ENCODE measurements at regions not wholly inside any gene's neighbourhood (a gene's known extent, or its start where the extent isn't known, plus 50 kb on each side); places are given as distances from the start of the nearest gene placed in this dataset.
"Not testable (repeated sequence)": the region's sequence is repeated elsewhere in the genome, so short reads cannot be mapped to it uniquely, and the experiment has no call there.

GRCh38 chr1:198947456-198947855 lies 308.6 kb downstream of the PTPRC start:
- Histone ChIP-seq H3K4me1 (ENCODE audit: control insufficient read depth in 3 of 3, insufficient read depth in 2 of 3, low read depth in 1 of 3, low read length in 2 of 3) (no peaks in the 10 kb centered on the region), H3K27ac (ENCODE audit: low read depth in 1 of 3, low read length in 2 of 3) (no peak overlapping the region), H3K4me3 (ENCODE audit: low read depth in 1 of 3, low read length in 3 of 3) (no peak overlapping the region), H3K27me3 (ENCODE audit: control insufficient read depth in 3 of 3, insufficient read depth in 3 of 3, low read length in 3 of 3) (no peaks in the 10 kb centered on the region), H3K36me3 (ENCODE audit: control insufficient read depth in 3 of 3, insufficient read depth in 2 of 3, low read depth in 1 of 3, low read length in 3 of 3) (no peaks in the 10 kb centered on the region), H3K9me3 (ENCODE audit: control insufficient read depth in 2 of 2, insufficient read depth in 1 of 2, low read depth in 1 of 2, low read length in 1 of 2) (no peaks in the 10 kb centered on the region)
- no peak for FAIRE-seq
- 74 to 84% (median 78%) methylated on average over 1 of the region's 1 CpG for WGBS, 3 donors
- no peak for DNase-seq

GRCh38 chr1:198948895-198949659 lies 310.2 kb downstream of the PTPRC start:
- H3K4me1 ChIP-seq (ENCODE audit: control insufficient read depth in 3 of 3, insufficient read depth in 2 of 3, low read depth in 1 of 3, low read length in 2 of 3): no peaks in the 10 kb centered on the region
- WGBS, 3 donors: 93 to 98% (median 98%) methylated on average over 28 of the region's 28 CpGs
- no peaks in the 10 kb centered on the region for H3K27me3 ChIP-seq (ENCODE audit: control insufficient read depth in 3 of 3, insufficient read depth in 3 of 3, low read length in 3 of 3)
- DNase-seq (no peak), FAIRE-seq (no peak)
- no peak overlapping the region for H3K4me3 ChIP-seq (ENCODE audit: low read depth in 1 of 3, low read length in 3 of 3)
- H3K9me3 ChIP-seq (ENCODE audit: control insufficient read depth in 2 of 2, insufficient read depth in 1 of 2, low read depth in 1 of 2, low read length in 1 of 2): no peaks in the 10 kb centered on the region
- no peaks in the 10 kb centered on the region for H3K36me3 ChIP-seq (ENCODE audit: control insufficient read depth in 3 of 3, insufficient read depth in 2 of 3, low read depth in 1 of 3, low read length in 3 of 3)
- no peak overlapping the region for H3K27ac ChIP-seq (ENCODE audit: low read depth in 1 of 3, low read length in 2 of 3)

- no peak overlapping the region for H3K4me3 ChIP-seq (ENCODE audit: low read depth in 1 of 3, low read length in 3 of 3)
- FAIRE-seq (no peak), DNase-seq (no peak)
- H3K27me3 ChIP-seq (ENCODE audit: control insufficient read depth in 3 of 3, insufficient read depth in 3 of 3, low read length in 3 of 3): no peaks in the 10 kb centered on the region
- H3K9me3 ChIP-seq (ENCODE audit: control insufficient read depth in 2 of 2, insufficient read depth in 1 of 2, low read depth in 1 of 2, low read length in 1 of 2): no peaks in the 10 kb centered on the region
- H3K36me3 ChIP-seq (ENCODE audit: control insufficient read depth in 3 of 3, insufficient read depth in 2 of 3, low read depth in 1 of 3, low read length in 3 of 3): no peaks in the 10 kb centered on the region
- WGBS, 3 donors: 86 to 93% (median 86%) methylated on average over 3 of the region's 3 CpGs
- H3K27ac ChIP-seq (ENCODE audit: low read depth in 1 of 3, low read length in 2 of 3): no peak overlapping the region
- H3K4me1 ChIP-seq (ENCODE audit: control insufficient read depth in 3 of 3, insufficient read depth in 2 of 3, low read depth in 1 of 3, low read length in 2 of 3): no peaks in the 10 kb centered on the region
Measured at GRCh38 chr1:198950036-198950435, 311.2 kb downstream of the PTPRC start.

GRCh38 chr1:198955085-198955484 lies 316.2 kb downstream of the PTPRC start:
- no peak for DNase-seq
- H3K4me3 ChIP-seq (ENCODE audit: low read depth in 1 of 3, low read length in 3 of 3): no peak overlapping the region
- H3K27me3 ChIP-seq (ENCODE audit: control insufficient read depth in 3 of 3, insufficient read depth in 3 of 3, low read length in 3 of 3): no peaks in the 10 kb centered on the region
- no peaks in the 10 kb centered on the region for H3K36me3 ChIP-seq (ENCODE audit: control insufficient read depth in 3 of 3, insufficient read depth in 2 of 3, low read depth in 1 of 3, low read length in 3 of 3)
- no peak overlapping the region for H3K27ac ChIP-seq (ENCODE audit: low read depth in 1 of 3, low read length in 2 of 3)
- H3K9me3 ChIP-seq (ENCODE audit: control insufficient read depth in 2 of 2, insufficient read depth in 1 of 2, low read depth in 1 of 2, low read length in 1 of 2): no peaks in the 10 kb centered on the region
- no peaks in the 10 kb centered on the region for H3K4me1 ChIP-seq (ENCODE audit: control insufficient read depth in 3 of 3, insufficient read depth in 2 of 3, low read depth in 1 of 3, low read length in 2 of 3)
- FAIRE-seq: no peak

- H3K4me3 ChIP-seq (ENCODE audit: low read depth in 1 of 3, low read length in 3 of 3): no peak overlapping the region
- no peaks in the 10 kb centered on the region for H3K9me3 ChIP-seq (ENCODE audit: control insufficient read depth in 2 of 2, insufficient read depth in 1 of 2, low read depth in 1 of 2, low read length in 1 of 2)
- no peaks in the 10 kb centered on the region for H3K36me3 ChIP-seq (ENCODE audit: control insufficient read depth in 3 of 3, insufficient read depth in 2 of 3, low read depth in 1 of 3, low read length in 3 of 3)
- H3K4me1 ChIP-seq (ENCODE audit: control insufficient read depth in 3 of 3, insufficient read depth in 2 of 3, low read depth in 1 of 3, low read length in 2 of 3): no peaks in the 10 kb centered on the region
- H3K27ac ChIP-seq (ENCODE audit: low read depth in 1 of 3, low read length in 2 of 3): no peak overlapping the region
- no peaks in the 10 kb centered on the region for H3K27me3 ChIP-seq (ENCODE audit: control insufficient read depth in 3 of 3, insufficient read depth in 3 of 3, low read length in 3 of 3)
- FAIRE-seq: no peak
- 57 to 80% (median 68%) methylated on average over 1 of the region's 1 CpG for WGBS, 3 donors
- DNase-seq: no peak
Measured at GRCh38 chr1:198957044-198957443, 318.2 kb downstream of the PTPRC start.

- Histone ChIP-seq H3K27ac (ENCODE audit: low read depth in 1 of 3, low read length in 2 of 3) (no peak overlapping the region), H3K4me1 (ENCODE audit: control insufficient read depth in 3 of 3, insufficient read depth in 2 of 3, low read depth in 1 of 3, low read length in 2 of 3) (no peaks in the 10 kb centered on the region), H3K9me3 (ENCODE audit: control insufficient read depth in 2 of 2, insufficient read depth in 1 of 2, low read depth in 1 of 2, low read length in 1 of 2) (no peaks in the 10 kb centered on the region), H3K27me3 (ENCODE audit: control insufficient read depth in 3 of 3, insufficient read depth in 3 of 3, low read length in 3 of 3) (no peaks in the 10 kb centered on the region), H3K36me3 (ENCODE audit: control insufficient read depth in 3 of 3, insufficient read depth in 2 of 3, low read depth in 1 of 3, low read length in 3 of 3) (no peaks in the 10 kb centered on the region), H3K4me3 (ENCODE audit: low read depth in 1 of 3, low read length in 3 of 3) (no peak overlapping the region)
- WGBS, 3 donors: 88 to 91% (median 90%) methylated on average over 3 of the region's 3 CpGs
- FAIRE-seq: no peak
- DNase-seq: no peak
Measured at GRCh38 chr1:198959032-198959431, 320.2 kb downstream of the PTPRC start.

- FAIRE-seq: no peak
- Histone ChIP-seq H3K4me1 (ENCODE audit: control insufficient read depth in 3 of 3, insufficient read depth in 2 of 3, low read depth in 1 of 3, low read length in 2 of 3) (no peaks in the 10 kb centered on the region), H3K27ac (ENCODE audit: low read depth in 1 of 3, low read length in 2 of 3) (no peak overlapping the region), H3K4me3 (ENCODE audit: low read depth in 1 of 3, low read length in 3 of 3) (no peak overlapping the region), H3K36me3 (ENCODE audit: control insufficient read depth in 3 of 3, insufficient read depth in 2 of 3, low read depth in 1 of 3, low read length in 3 of 3) (no peaks in the 10 kb centered on the region), H3K27me3 (ENCODE audit: control insufficient read depth in 3 of 3, insufficient read depth in 3 of 3, low read length in 3 of 3) (no peaks in the 10 kb centered on the region), H3K9me3 (ENCODE audit: control insufficient read depth in 2 of 2, insufficient read depth in 1 of 2, low read depth in 1 of 2, low read length in 1 of 2) (no peaks in the 10 kb centered on the region)
- 60 to 83% (median 61%) methylated on average over 2 of the region's 2 CpGs for WGBS, 3 donors
- DNase-seq: no peak
Measured at GRCh38 chr1:198959676-198960075, 320.8 kb downstream of the PTPRC start.

GRCh38 chr1:198963796-198964195 lies 325.0 kb downstream of the PTPRC start:
- not testable (repeated sequence) for DNase-seq; FAIRE-seq; H3K4me3 ChIP-seq (ENCODE audit: low read depth in 1 of 3, low read length in 3 of 3); H3K27ac ChIP-seq (ENCODE audit: low read depth in 1 of 3, low read length in 2 of 3); H3K9me3 ChIP-seq (ENCODE audit: control insufficient read depth in 2 of 2, insufficient read depth in 1 of 2, low read depth in 1 of 2, low read length in 1 of 2); H3K27me3 ChIP-seq (ENCODE audit: control insufficient read depth in 3 of 3, insufficient read depth in 3 of 3, low read length in 3 of 3); H3K36me3 ChIP-seq (ENCODE audit: control insufficient read depth in 3 of 3, insufficient read depth in 2 of 3, low read depth in 1 of 3, low read length in 3 of 3); H3K4me1 ChIP-seq (ENCODE audit: control insufficient read depth in 3 of 3, insufficient read depth in 2 of 3, low read depth in 1 of 3, low read length in 2 of 3)

- Histone ChIP-seq H3K4me1 (ENCODE audit: control insufficient read depth in 3 of 3, insufficient read depth in 2 of 3, low read depth in 1 of 3, low read length in 2 of 3) (no peaks in the 10 kb centered on the region), H3K4me3 (ENCODE audit: low read depth in 1 of 3, low read length in 3 of 3) (no peak overlapping the region), H3K27me3 (ENCODE audit: control insufficient read depth in 3 of 3, insufficient read depth in 3 of 3, low read length in 3 of 3) (no peaks in the 10 kb centered on the region), H3K9me3 (ENCODE audit: control insufficient read depth in 2 of 2, insufficient read depth in 1 of 2, low read depth in 1 of 2, low read length in 1 of 2) (no peaks in the 10 kb centered on the region), H3K27ac (ENCODE audit: low read depth in 1 of 3, low read length in 2 of 3) (no peak overlapping the region), H3K36me3 (ENCODE audit: control insufficient read depth in 3 of 3, insufficient read depth in 2 of 3, low read depth in 1 of 3, low read length in 3 of 3) (no peaks in the 10 kb centered on the region)
- FAIRE-seq: no peak
- no peak for DNase-seq
- 82 to 90% (median 89%) methylated on average over 4 of the region's 4 CpGs for WGBS, 3 donors
Measured at GRCh38 chr1:198966519-198966918, 327.7 kb downstream of the PTPRC start.
